ENCODE measurements at regions not wholly inside any gene's neighbourhood (a gene's known extent, or its start where the extent isn't known, plus 50 kb on each side); places are given as distances from the start of the nearest gene placed in this dataset.

GRCh38 chr2:49224426-49225010 lies 70.2 kb upstream of the FSHR start:
- TF ChIP-seq EZH2 (IDR thresholded peaks at IDR 0.05) = no peak
- TF ChIP-seq POLR2AphosphoS5 (IDR thresholded peaks at IDR 0.05; ENCODE audit: borderline replicate concordance, low read depth, low read length) = no peak
- TF ChIP-seq FOXP2 (optimal IDR thresholded peaks at IDR 0.05; ENCODE audit: control extremely low read depth, extremely low read length, insufficient read depth) = no peak

All from SK-N-MC (cell line).